GM23338 (cell line): ENCODE measurements at regions not wholly inside any gene's neighbourhood (a gene's known extent, or its start where the extent isn't known, plus 50 kb on each side); places are given as distances from the start of the nearest gene placed in this dataset.

Experiments used
- ATAC-seq: fragments of 200-7000 bp; cut with Tn5 transposase; 3 replicates; pipeline ENCODE4 v1.9.1; 2020
- DNase-seq: peaks from one replicate; pipeline ENCODE4 v3.0.0-alpha.2; 2015; ENCODE audit warnings: low spot score
- H2AFZ ChIP-seq: fragments of 200-600 bp; sonication (generic); 2 replicates; pipeline ENCODE4 v1.8.0; 2016; ENCODE audit warnings: antibody characterized with exemption, mild to moderate bottlenecking, moderate library complexity
- H3F3A ChIP-seq: fragments of 200-600 bp; sonication (generic); replicated peaks from 2 replicates; pipeline ENCODE4 v1.8.0; 2017; ENCODE audit warnings: antibody characterized with exemption, mixed run types, low read depth
- H3K27ac ChIP-seq: fragments of 200-600 bp; sonication (generic); 2 replicates; pipeline ENCODE4 v1.6.1; 2016; ENCODE audit warnings: low read depth
- H3K27me3 ChIP-seq: fragments of 200-600 bp; sonication (generic); 2 replicates; pipeline ENCODE4 v1.8.0; 2016; ENCODE audit warnings: mild to moderate bottlenecking, mixed run types, moderate library complexity; ENCODE audit not compliant: insufficient read depth
- H3K36me3 ChIP-seq: fragments of 200-600 bp; sonication (generic); 2 replicates; pipeline ENCODE4 v1.8.0; 2016; ENCODE audit warnings: mild to moderate bottlenecking; ENCODE audit not compliant: insufficient read depth
- H3K4me1 ChIP-seq: fragments of 200-600 bp; sonication (generic); 2 replicates; pipeline ENCODE4 v1.8.0; 2016; ENCODE audit warnings: mild to moderate bottlenecking, moderate library complexity; ENCODE audit not compliant: insufficient read depth
- H3K4me2 ChIP-seq: fragments of 200-600 bp; sonication (generic); 2 replicates; pipeline ENCODE4 v1.7.1; 2017; ENCODE audit warnings: mixed run types
- H3K4me3 ChIP-seq: fragments of 200-600 bp; sonication (generic); 2 replicates; pipeline ENCODE4 v1.6.1; 2016; ENCODE audit warnings: mixed run types
- H3K79me2 ChIP-seq: fragments of 200-600 bp; sonication (generic); replicated peaks from 2 replicates; pipeline ENCODE4 v1.8.0; 2017; ENCODE audit warnings: mild to moderate bottlenecking; ENCODE audit not compliant: insufficient read depth
- H3K9me2 ChIP-seq: fragments of 200-600 bp; sonication (generic); 2 replicates; pipeline ENCODE4 v1.8.0; 2017; ENCODE audit not compliant: insufficient read depth
- H4K20me1 ChIP-seq: fragments of 200-600 bp; sonication (generic); replicated peaks from 2 replicates; pipeline ENCODE4 v1.8.0; 2017; ENCODE audit warnings: mild to moderate bottlenecking; ENCODE audit not compliant: insufficient read depth
- H3K27ac Mint-ChIP-seq: 2 replicates; pipeline ENCODE4 v1.8.0; 2020; ENCODE audit warnings: inconsistent platforms, mild to moderate bottlenecking, moderate library complexity, mixed read lengths
- H3K27me3 Mint-ChIP-seq: 3 replicates; pipeline ENCODE4 v1.8.0; 2022; ENCODE audit warnings: low read depth, mild to moderate bottlenecking, moderate library complexity, mixed read lengths, inconsistent platforms; ENCODE audit not compliant: insufficient read depth, poor library complexity
- H3K36me3 Mint-ChIP-seq: 3 replicates; pipeline ENCODE4 v1.8.0; 2021; ENCODE audit warnings: low read depth, mild to moderate bottlenecking, inconsistent platforms, moderate library complexity, mixed read lengths
- H3K4me1 Mint-ChIP-seq: 3 replicates; pipeline ENCODE4 v1.8.0; 2020; ENCODE audit warnings: mild to moderate bottlenecking, inconsistent platforms, mixed read lengths
- H3K4me3 Mint-ChIP-seq: 3 replicates; pipeline ENCODE4 v1.8.0; 2021; ENCODE audit warnings: moderate library complexity, mild to moderate bottlenecking, inconsistent platforms, mixed read lengths
- H3K9me3 Mint-ChIP-seq: 3 replicates; pipeline ENCODE4 v1.8.0; 2020; ENCODE audit warnings: moderate library complexity, mild to moderate bottlenecking, inconsistent platforms, mixed read lengths
- CREB1 ChIP-seq: fragments of 250-450 bp; sonication (Bioruptor Pico); IDR thresholded peaks from 2 replicates; pipeline ENCODE4 v1.5.0; 2020; ENCODE audit warnings: low read depth, mild to moderate bottlenecking, moderate library complexity
- EZH2 ChIP-seq: fragments of 200-600 bp; sonication (generic); IDR thresholded peaks from one replicate; pipeline ENCODE4 v1.8.0; 2017; ENCODE audit warnings: antibody characterized with exemption, mild to moderate bottlenecking, low read depth; ENCODE audit not compliant: unreplicated experiment
- EZH2phosphoT487 ChIP-seq: fragments of 200-600 bp; sonication (generic); IDR thresholded peaks from one replicate; pipeline ENCODE4 v1.8.1; 2018; ENCODE audit warnings: antibody characterized with exemption; ENCODE audit not compliant: unreplicated experiment
- JUNB ChIP-seq: IDR thresholded peaks from one replicate; pipeline ENCODE4 v1.6.1; 2016; ENCODE audit warnings: antibody characterized with exemption; ENCODE audit not compliant: unreplicated experiment
- NANOG ChIP-seq: IDR thresholded peaks from 2 replicates; pipeline ENCODE4 v1.6.1; 2016; ENCODE audit warnings: antibody characterized with exemption, borderline replicate concordance
- POLR2AphosphoS5 ChIP-seq: IDR thresholded peaks from 2 replicates; pipeline ENCODE4 v1.6.1; 2016; ENCODE audit warnings: antibody characterized with exemption, low read depth
- STAT1 ChIP-seq: IDR thresholded peaks from one replicate; pipeline ENCODE4 v1.6.1; 2016; ENCODE audit warnings: antibody characterized with exemption; ENCODE audit not compliant: unreplicated experiment
- ZNF114 ChIP-seq: fragments of 250-450 bp; sonication (Bioruptor Pico); IDR thresholded peaks from 2 replicates; pipeline ENCODE4 v1.5.0; 2020; ENCODE audit warnings: mild to moderate bottlenecking, moderate library complexity
- ZNF331 ChIP-seq: fragments of 250-450 bp; sonication (Bioruptor Pico); IDR thresholded peaks from 2 replicates; pipeline ENCODE4 v1.5.0; 2020; ENCODE audit warnings: low read depth, mild to moderate bottlenecking, moderate library complexity
- TF ChIP-seq, protein P1 (sequence below), 2 experiments: fragments of 200-600 bp in 1 of 2; sonication (generic) in 1 of 2; conservative IDR thresholded peaks; 2 replicates each; pipeline versions ENCODE4 v1.5.1 to v1.6.1; 2016 to 2017; ENCODE audit warnings: antibody characterized with exemption in 2 of 2, low read depth in 2 of 2, mild to moderate bottlenecking in 2 of 2, moderate library complexity in 1 of 2
- TF ChIP-seq, protein P2 (sequence below): IDR thresholded peaks from 2 replicates; pipeline ENCODE4 v1.6.1; 2016; ENCODE audit warnings: antibody characterized with exemption
- TF ChIP-seq, protein P3 (sequence below): fragments of 250-450 bp; sonication (Bioruptor Pico); IDR thresholded peaks from 2 replicates; pipeline ENCODE4 v1.5.0; 2020; ENCODE audit warnings: mild to moderate bottlenecking, moderate library complexity

GRCh38 chr4:130257271-130257670 lies 1161.3 kb downstream of the C4orf33 start (continued):
- TF ChIP-seq, protein P1, sequence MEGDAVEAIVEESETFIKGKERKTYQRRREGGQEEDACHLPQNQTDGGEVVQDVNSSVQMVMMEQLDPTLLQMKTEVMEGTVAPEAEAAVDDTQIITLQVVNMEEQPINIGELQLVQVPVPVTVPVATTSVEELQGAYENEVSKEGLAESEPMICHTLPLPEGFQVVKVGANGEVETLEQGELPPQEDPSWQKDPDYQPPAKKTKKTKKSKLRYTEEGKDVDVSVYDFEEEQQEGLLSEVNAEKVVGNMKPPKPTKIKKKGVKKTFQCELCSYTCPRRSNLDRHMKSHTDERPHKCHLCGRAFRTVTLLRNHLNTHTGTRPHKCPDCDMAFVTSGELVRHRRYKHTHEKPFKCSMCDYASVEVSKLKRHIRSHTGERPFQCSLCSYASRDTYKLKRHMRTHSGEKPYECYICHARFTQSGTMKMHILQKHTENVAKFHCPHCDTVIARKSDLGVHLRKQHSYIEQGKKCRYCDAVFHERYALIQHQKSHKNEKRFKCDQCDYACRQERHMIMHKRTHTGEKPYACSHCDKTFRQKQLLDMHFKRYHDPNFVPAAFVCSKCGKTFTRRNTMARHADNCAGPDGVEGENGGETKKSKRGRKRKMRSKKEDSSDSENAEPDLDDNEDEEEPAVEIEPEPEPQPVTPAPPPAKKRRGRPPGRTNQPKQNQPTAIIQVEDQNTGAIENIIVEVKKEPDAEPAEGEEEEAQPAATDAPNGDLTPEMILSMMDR (conservative IDR thresholded peaks at IDR 0.05; ENCODE audit: low read depth in 2 of 2), result no peak; a peak in 1 of 4 replicates

GRCh38 chr4:130266814-130267213 lies 1170.9 kb downstream of the C4orf33 start:
- Mint-ChIP-seq H3K4me1 (no peaks in the 10 kb centered on the region), H3K36me3 (peaks cover 34% of the 10 kb centered on the region), H3K4me3 (no peak overlapping the region), H3K27me3 (peaks cover 2% of the 10 kb centered on the region), H3K9me3 (peaks cover 41% of the 10 kb centered on the region), H3K27ac (no peak overlapping the region)
- no peaks in the 10 kb centered on the region for H3F3A ChIP-seq
- ATAC-seq (no peak), DNase-seq (no peak)
- no peaks in the 10 kb centered on the region for H3K9me2 ChIP-seq
- H3K4me3 ChIP-seq, result no peak overlapping the region
- no peaks in the 10 kb centered on the region for H3K36me3 ChIP-seq
- H3K27me3 ChIP-seq, result no peaks in the 10 kb centered on the region
- H3K4me1 ChIP-seq, result no peaks in the 10 kb centered on the region
- H4K20me1 ChIP-seq, result no peaks in the 10 kb centered on the region
- no peaks in the 10 kb centered on the region for H3K79me2 ChIP-seq
- no peak overlapping the region for H3K4me2 ChIP-seq
- no peak overlapping the region for H2AFZ ChIP-seq
- H3K27ac ChIP-seq, result no peak overlapping the region
- TF ChIP-seq EZH2phosphoT487 (no peak), ZNF331 (CRISPR knock-in tag) (no peak), ZNF114 (CRISPR knock-in tag) (no peak), NANOG (no peak), CREB1 (CRISPR knock-in tag) (no peak), JUNB (no peak), EZH2 (no peak), POLR2AphosphoS5 (no peak), STAT1 (no peak)
- TF ChIP-seq, protein P2, sequence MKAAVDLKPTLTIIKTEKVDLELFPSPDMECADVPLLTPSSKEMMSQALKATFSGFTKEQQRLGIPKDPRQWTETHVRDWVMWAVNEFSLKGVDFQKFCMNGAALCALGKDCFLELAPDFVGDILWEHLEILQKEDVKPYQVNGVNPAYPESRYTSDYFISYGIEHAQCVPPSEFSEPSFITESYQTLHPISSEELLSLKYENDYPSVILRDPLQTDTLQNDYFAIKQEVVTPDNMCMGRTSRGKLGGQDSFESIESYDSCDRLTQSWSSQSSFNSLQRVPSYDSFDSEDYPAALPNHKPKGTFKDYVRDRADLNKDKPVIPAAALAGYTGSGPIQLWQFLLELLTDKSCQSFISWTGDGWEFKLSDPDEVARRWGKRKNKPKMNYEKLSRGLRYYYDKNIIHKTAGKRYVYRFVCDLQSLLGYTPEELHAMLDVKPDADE, result no peak
- TF ChIP-seq, protein P3, sequence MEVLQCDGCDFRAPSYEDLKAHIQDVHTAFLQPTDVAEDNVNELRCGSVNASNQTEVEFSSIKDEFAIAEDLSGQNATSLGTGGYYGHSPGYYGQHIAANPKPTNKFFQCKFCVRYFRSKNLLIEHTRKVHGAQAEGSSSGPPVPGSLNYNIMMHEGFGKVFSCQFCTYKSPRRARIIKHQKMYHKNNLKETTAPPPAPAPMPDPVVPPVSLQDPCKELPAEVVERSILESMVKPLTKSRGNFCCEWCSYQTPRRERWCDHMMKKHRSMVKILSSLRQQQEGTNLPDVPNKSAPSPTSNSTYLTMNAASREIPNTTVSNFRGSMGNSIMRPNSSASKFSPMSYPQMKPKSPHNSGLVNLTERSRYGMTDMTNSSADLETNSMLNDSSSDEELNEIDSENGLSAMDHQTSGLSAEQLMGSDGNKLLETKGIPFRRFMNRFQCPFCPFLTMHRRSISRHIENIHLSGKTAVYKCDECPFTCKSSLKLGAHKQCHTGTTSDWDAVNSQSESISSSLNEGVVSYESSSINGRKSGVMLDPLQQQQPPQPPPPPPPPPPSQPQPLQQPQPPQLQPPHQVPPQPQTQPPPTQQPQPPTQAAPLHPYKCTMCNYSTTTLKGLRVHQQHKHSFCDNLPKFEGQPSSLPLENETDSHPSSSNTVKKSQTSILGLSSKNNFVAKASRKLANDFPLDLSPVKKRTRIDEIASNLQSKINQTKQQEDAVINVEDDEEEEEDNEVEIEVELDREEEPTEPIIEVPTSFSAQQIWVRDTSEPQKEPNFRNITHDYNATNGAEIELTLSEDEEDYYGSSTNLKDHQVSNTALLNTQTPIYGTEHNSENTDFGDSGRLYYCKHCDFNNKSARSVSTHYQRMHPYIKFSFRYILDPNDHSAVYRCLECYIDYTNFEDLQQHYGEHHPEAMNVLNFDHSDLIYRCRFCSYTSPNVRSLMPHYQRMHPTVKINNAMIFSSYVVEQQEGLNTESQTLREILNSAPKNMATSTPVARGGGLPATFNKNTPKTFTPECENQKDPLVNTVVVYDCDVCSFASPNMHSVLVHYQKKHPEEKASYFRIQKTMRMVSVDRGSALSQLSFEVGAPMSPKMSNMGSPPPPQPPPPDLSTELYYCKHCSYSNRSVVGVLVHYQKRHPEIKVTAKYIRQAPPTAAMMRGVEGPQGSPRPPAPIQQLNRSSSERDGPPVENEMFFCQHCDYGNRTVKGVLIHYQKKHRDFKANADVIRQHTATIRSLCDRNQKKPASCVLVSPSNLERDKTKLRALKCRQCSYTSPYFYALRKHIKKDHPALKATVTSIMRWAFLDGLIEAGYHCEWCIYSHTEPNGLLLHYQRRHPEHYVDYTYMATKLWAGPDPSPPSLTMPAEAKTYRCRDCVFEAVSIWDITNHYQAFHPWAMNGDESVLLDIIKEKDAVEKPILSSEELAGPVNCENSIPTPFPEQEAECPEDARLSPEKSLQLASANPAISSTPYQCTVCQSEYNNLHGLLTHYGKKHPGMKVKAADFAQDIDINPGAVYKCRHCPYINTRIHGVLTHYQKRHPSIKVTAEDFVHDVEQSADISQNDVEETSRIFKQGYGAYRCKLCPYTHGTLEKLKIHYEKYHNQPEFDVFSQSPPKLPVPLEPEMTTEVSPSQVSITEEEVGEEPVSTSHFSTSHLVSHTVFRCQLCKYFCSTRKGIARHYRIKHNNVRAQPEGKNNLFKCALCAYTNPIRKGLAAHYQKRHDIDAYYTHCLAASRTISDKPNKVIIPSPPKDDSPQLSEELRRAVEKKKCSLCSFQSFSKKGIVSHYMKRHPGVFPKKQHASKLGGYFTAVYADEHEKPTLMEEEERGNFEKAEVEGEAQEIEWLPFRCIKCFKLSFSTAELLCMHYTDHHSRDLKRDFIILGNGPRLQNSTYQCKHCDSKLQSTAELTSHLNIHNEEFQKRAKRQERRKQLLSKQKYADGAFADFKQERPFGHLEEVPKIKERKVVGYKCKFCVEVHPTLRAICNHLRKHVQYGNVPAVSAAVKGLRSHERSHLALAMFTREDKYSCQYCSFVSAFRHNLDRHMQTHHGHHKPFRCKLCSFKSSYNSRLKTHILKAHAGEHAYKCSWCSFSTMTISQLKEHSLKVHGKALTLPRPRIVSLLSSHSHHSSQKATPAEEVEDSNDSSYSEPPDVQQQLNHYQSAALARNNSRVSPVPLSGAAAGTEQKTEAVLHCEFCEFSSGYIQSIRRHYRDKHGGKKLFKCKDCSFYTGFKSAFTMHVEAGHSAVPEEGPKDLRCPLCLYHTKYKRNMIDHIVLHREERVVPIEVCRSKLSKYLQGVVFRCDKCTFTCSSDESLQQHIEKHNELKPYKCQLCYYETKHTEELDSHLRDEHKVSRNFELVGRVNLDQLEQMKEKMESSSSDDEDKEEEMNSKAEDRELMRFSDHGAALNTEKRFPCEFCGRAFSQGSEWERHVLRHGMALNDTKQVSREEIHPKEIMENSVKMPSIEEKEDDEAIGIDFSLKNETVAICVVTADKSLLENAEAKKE (CRISPR knock-in tag), result no peak
- TF ChIP-seq, protein P1 (conservative IDR thresholded peaks at IDR 0.05; ENCODE audit: low read depth in 2 of 2), result no peak
